ENCODE measurements at regions not wholly inside any gene's neighbourhood (a gene's known extent, or its start where the extent isn't known, plus 50 kb on each side); places are given as distances from the start of the nearest gene placed in this dataset.

- DNase-seq: peak; percentile 2 to 16
- 79 to 88% (median 81%) methylated on average over 13 to 15 of the region's 15 CpGs for WGBS, 5 donors
- H3K27me3 ChIP-seq: peaks cover 0 to 18% (median 0%) of the 10 kb centered on the region in 3 donors
- no peaks in the 10 kb centered on the region for H3K4me1 ChIP-seq
- H3K9me3 ChIP-seq: no peaks in the 10 kb centered on the region
- TF ChIP-seq POLR2AphosphoS5 (IDR thresholded peaks at IDR 0.05) (no peak), CTCF (IDR thresholded peaks at IDR 0.05) (no peak), POLR2A (IDR thresholded peaks at IDR 0.05) (no peak), EP300 (IDR thresholded peaks at IDR 0.05) (no peak)
- H3K27ac ChIP-seq: no peak overlapping the region
- H3K4me3 ChIP-seq: no peak overlapping the region
- intact Hi-C loops (cut with DNase I; ENCODE audit: low total_unique reads): no loop called here
- no peaks in the 10 kb centered on the region for H3K36me3 ChIP-seq
These were observed 288.5 kb upstream of the RTL1 start for GRCh38 chr14:101191721-101192660.

- intact Hi-C loops (cut with DNase I; ENCODE audit: low total_unique reads): no loop called here
- Histone ChIP-seq H3K4me1 (no peaks in the 10 kb centered on the region), H3K27me3 (peaks cover 0 to 18% (median 0%) of the 10 kb centered on the region in 3 donors), H3K9me3 (no peaks in the 10 kb centered on the region), H3K36me3 (no peaks in the 10 kb centered on the region), H3K4me3 (no peak overlapping the region), H3K27ac (no peak overlapping the region)
- DNase-seq: peak; percentile 2 to 17
- TF ChIP-seq CTCF (IDR thresholded peaks at IDR 0.05) (no peak), POLR2A (IDR thresholded peaks at IDR 0.05) (no peak), EP300 (IDR thresholded peaks at IDR 0.05) (no peak), POLR2AphosphoS5 (IDR thresholded peaks at IDR 0.05) (no peak)
- WGBS, 5 donors: 66 to 84% (median 75%) methylated on average over 4 of the region's 4 CpGs
These were observed 289.1 kb upstream of the RTL1 start for GRCh38 chr14:101192661-101193000.

GRCh38 chr14:101193106-101193844 is 289.8 kb upstream of the RTL1 start:
- H3K9me3 ChIP-seq: no peaks in the 10 kb centered on the region
- H3K27ac ChIP-seq: no peak overlapping the region
- H3K36me3 ChIP-seq: no peaks in the 10 kb centered on the region
- H3K4me3 ChIP-seq: no peak overlapping the region
- H3K27me3 ChIP-seq: peaks cover 0 to 18% (median 0%) of the 10 kb centered on the region in 3 donors
- TF ChIP-seq EP300 (IDR thresholded peaks at IDR 0.05): no peak
- TF ChIP-seq POLR2A (IDR thresholded peaks at IDR 0.05): no peak
- no peak for TF ChIP-seq CTCF (IDR thresholded peaks at IDR 0.05)
- TF ChIP-seq POLR2AphosphoS5 (IDR thresholded peaks at IDR 0.05): no peak
- intact Hi-C loops (cut with DNase I; ENCODE audit: low total_unique reads): no loop called here
- no peaks in the 10 kb centered on the region for H3K4me1 ChIP-seq
- WGBS, 5 donors: 80 to 86% (median 83%) methylated on average over 12 to 16 of the region's 16 CpGs
- peak in 1 of 2 donors; percentile 20 for DNase-seq

- Histone ChIP-seq H3K27ac (no peak overlapping the region), H3K4me3 (no peak overlapping the region), H3K27me3 (peaks cover 0 to 18% (median 0%) of the 10 kb centered on the region in 3 donors), H3K9me3 (no peaks in the 10 kb centered on the region), H3K36me3 (no peaks in the 10 kb centered on the region), H3K4me1 (no peaks in the 10 kb centered on the region)
- TF ChIP-seq CTCF (IDR thresholded peaks at IDR 0.05): no peak
- no peak for TF ChIP-seq POLR2AphosphoS5 (IDR thresholded peaks at IDR 0.05)
- intact Hi-C loops (cut with DNase I; ENCODE audit: low total_unique reads): no loop called here
- 60 to 74% (median 66%) methylated on average over 11 to 15 of the region's 15 CpGs for WGBS, 5 donors
- peak in 1 of 2 donors; percentile 8 for DNase-seq
These were observed 290.4 kb upstream of the RTL1 start for GRCh38 chr14:101193845-101194372.
